ENCODE measurements at regions not wholly inside any gene's neighbourhood (a gene's known extent, or its start where the extent isn't known, plus 50 kb on each side); places are given as distances from the start of the nearest gene placed in this dataset.
A peak's percentile ranks its signal among the peaks of the same experiment; 100 is the strongest.

GRCh38 chr3:17806876-17807275 is 64.4 kb upstream of the TBC1D5 start:
- no peak overlapping the region for H3K4me3 ChIP-seq (ENCODE audit: low read depth, low read length)
- DNase-seq (ENCODE audit: low read depth): no peak

GRCh38 chr3:17806201-17806600 is 63.8 kb upstream of the TBC1D5 start:
- H3K4me3 ChIP-seq (ENCODE audit: low read depth, low read length): no peak overlapping the region
- no peak for DNase-seq (ENCODE audit: low read depth)
- no peak for TF ChIP-seq CTCF (IDR thresholded peaks at IDR 0.05; ENCODE audit: insufficient read depth, low read depth, low read length, missing control alignments)

More at GRCh38 chr3:17806876-17807275, 64.4 kb upstream of the TBC1D5 start:
- no peak for TF ChIP-seq CTCF (IDR thresholded peaks at IDR 0.05; ENCODE audit: insufficient read depth, low read depth, low read length, missing control alignments)

GRCh38 chr3:17805461-17805940 is 63.1 kb upstream of the TBC1D5 start:
- DNase-seq (ENCODE audit: low read depth): no peak
- no peak overlapping the region for H3K4me3 ChIP-seq (ENCODE audit: low read depth, low read length)
- TF ChIP-seq CTCF (IDR thresholded peaks at IDR 0.05; ENCODE audit: insufficient read depth, low read depth, low read length, missing control alignments): no peak

- peak; percentile 5 for DNase-seq (ENCODE audit: low read depth)
- no peak for TF ChIP-seq CTCF (IDR thresholded peaks at IDR 0.05; ENCODE audit: insufficient read depth, low read depth, low read length, missing control alignments)
- no peak overlapping the region for H3K4me3 ChIP-seq (ENCODE audit: low read depth, low read length)
These were observed 60.5 kb upstream of the TBC1D5 start for GRCh38 chr3:17802950-17803349.

GRCh38 chr3:17801131-17801530 is 58.7 kb upstream of the TBC1D5 start:
- no peak for TF ChIP-seq CTCF (IDR thresholded peaks at IDR 0.05; ENCODE audit: insufficient read depth, low read depth, low read length, missing control alignments)
- H3K4me3 ChIP-seq (ENCODE audit: low read depth, low read length): no peak overlapping the region
- DNase-seq (ENCODE audit: low read depth): no peak

GRCh38 chr3:17800232-17800631 is 57.8 kb upstream of the TBC1D5 start:
- no peak overlapping the region for H3K4me3 ChIP-seq (ENCODE audit: low read depth, low read length)
- no peak for DNase-seq (ENCODE audit: low read depth)
- no peak for TF ChIP-seq CTCF (IDR thresholded peaks at IDR 0.05; ENCODE audit: insufficient read depth, low read depth, low read length, missing control alignments)

GRCh38 chr3:17799312-17799711 is 56.9 kb upstream of the TBC1D5 start:
- no peak overlapping the region for H3K4me3 ChIP-seq (ENCODE audit: low read depth, low read length)
- no peak for DNase-seq (ENCODE audit: low read depth)
- TF ChIP-seq CTCF (IDR thresholded peaks at IDR 0.05; ENCODE audit: insufficient read depth, low read depth, low read length, missing control alignments): no peak

Data from GM12865 (cell line).